ENCODE measurements at regions not wholly inside any gene's neighbourhood (a gene's known extent, or its start where the extent isn't known, plus 50 kb on each side); places are given as distances from the start of the nearest gene placed in this dataset.

GRCh38 chr2:204161886-204162285 lies 225.3 kb downstream of the ICOS start:
- TF ChIP-seq CTCF (IDR thresholded peaks at IDR 0.05) (no peak), POLR2A (IDR thresholded peaks at IDR 0.05) (no peak), POLR2AphosphoS5 (IDR thresholded peaks at IDR 0.05) (no peak)
